HG02588 (cell line): ENCODE measurements at regions not wholly inside any gene's neighbourhood (a gene's known extent, or its start where the extent isn't known, plus 50 kb on each side); places are given as distances from the start of the nearest gene placed in this dataset.
"Not testable (repeated sequence)": the region's sequence is repeated elsewhere in the genome, so short reads cannot be mapped to it uniquely, and the experiment has no call there.

Experiments
- ATAC-seq: cut with Tn5 transposase; IDR thresholded peaks from one replicate; pipeline ENCODE4 v1.9.1; 2021; ENCODE audit warnings: mild to moderate bottlenecking, moderate library complexity; ENCODE audit not compliant: unreplicated experiment

- no peak for ATAC-seq
Observed at GRCh38 chr7:119748991-119749390, 524.0 kb upstream of the KCND2 start.

- no peak for ATAC-seq
Observed at GRCh38 chr7:119756687-119757086, 516.3 kb upstream of the KCND2 start.

- no peak for ATAC-seq
Observed at GRCh38 chr7:119758254-119758653, 514.7 kb upstream of the KCND2 start.

GRCh38 chr7:119761776-119762175 lies 511.2 kb upstream of the KCND2 start:
- ATAC-seq, result no peak

GRCh38 chr7:119782286-119782685 lies 490.7 kb upstream of the KCND2 start:
- no peak for ATAC-seq

- no peak for ATAC-seq
Observed at GRCh38 chr7:119783799-119784198, 489.2 kb upstream of the KCND2 start.

DNA sequence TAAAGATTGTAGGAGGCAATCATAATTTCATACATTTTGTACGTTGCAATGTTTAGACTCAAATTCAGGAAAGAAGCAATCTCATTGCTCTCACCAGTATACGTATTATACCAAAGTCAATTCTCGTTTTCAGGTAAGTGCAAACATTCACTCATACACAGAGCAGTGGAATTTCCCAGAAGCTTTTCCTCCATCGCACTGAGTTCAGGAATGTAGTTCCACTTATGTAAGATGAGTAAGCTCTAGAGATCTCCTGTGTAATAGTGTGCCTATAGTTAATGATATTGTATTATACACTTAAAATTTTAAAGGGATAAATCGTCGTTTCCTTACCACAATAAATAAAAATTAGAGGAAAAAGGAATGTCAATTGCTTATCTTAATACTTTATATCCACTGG lies 470.8 kb upstream of the KCND2 start:
- no peak for ATAC-seq

DNA sequence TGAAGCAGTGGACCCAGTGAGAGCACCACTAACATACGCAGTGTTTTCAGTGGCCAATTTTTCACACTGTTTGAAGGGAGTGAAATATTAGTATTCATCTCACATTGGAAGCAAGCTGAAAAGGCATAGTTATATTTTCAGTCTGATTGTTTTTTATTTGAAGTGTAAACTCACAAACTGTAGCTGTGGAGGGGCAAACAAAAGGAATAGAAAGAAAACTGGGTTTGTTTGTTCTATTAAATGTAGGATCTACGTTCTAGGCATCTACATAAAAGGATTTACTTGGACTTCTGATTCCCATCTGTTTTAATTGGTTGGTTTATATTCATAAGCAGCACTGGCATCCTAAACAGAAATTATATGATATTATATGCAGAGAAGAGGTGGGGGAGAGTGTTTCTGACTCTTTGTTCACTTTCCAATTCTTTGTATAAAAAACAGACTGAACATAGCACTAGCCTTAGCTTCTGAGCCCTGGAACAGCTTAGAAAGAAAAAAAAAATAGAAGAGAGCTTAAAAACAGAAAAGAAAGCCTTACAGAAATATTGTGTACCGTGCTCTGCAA lies 447.8 kb upstream of the KCND2 start:
- ATAC-seq, result no peak

GRCh38 chr7:119826547-119826946 lies 446.4 kb upstream of the KCND2 start:
- ATAC-seq, result no peak

GRCh38 chr7:119838444-119838843 lies 434.5 kb upstream of the KCND2 start:
- no peak for ATAC-seq

GRCh38 chr7:119842337-119842736 lies 430.6 kb upstream of the KCND2 start:
- no peak for ATAC-seq

DNA sequence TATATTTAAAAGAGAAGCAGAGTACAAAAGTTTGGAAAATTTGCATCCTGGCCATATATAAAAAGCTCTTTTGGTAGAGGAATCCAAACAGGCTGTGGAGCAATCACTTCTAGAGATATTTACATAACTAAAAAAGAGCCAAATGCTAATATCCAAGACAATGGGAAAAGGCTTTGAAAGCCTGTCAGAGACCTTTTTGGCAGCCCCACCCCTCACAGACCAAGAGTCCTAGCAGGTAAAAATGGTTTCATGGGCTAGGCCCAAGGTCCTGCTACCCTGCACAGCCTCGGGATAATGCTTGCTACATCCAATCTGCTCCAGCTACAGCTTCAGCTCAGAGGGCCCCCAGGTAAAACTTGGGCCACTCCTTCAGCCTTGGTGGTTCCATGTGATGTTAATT lies 430.2 kb upstream of the KCND2 start:
- no peak for ATAC-seq

DNA sequence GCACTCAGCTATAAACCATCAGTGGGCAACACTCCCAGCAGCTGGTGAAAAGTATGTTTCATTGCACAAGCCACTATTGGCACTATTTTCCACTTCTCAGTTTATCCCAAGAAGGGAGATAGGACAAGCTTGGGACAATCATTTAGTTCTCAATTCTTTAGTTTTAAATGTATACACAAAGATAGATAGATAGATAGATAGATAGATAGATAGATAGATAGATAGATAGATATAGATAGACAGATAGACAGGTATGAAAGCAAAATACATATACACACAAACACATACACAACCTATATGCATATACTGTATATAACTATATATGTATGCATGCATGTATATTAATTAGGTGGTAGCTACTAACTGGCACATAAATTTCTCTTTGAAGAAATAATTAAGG lies 411.6 kb upstream of the KCND2 start:
- no peak for ATAC-seq

GRCh38 chr7:119868387-119868786 lies 404.6 kb upstream of the KCND2 start:
- no peak for ATAC-seq

- no peak for ATAC-seq
Observed at GRCh38 chr7:119879835-119880234, 393.1 kb upstream of the KCND2 start.

- no peak for ATAC-seq
Observed at GRCh38 chr7:119886007-119886406, 387.0 kb upstream of the KCND2 start.

DNA sequence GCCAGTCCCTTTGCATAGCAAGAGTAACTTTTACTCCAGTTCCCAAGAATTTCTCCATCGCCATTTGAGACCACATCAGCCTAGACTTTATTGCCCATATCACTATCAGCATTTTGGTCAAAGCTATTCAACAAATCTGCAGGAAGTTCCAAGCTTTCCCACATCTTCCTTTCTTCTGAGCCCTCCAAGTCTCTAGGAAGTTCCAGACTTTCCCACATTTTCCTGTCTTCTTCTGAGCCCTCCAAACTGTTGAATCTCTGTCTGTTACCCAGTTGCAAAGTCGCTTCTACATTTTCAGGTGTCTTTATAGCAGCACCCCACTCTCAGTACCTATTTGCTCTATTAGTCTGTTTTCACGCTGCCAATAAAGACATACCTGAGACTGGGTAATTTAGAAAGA lies 386.4 kb upstream of the KCND2 start:
- not testable (repeated sequence) for ATAC-seq

GRCh38 chr7:119888251-119888650 lies 384.7 kb upstream of the KCND2 start:
- no peak for ATAC-seq

GRCh38 chr7:119890631-119891030 lies 382.3 kb upstream of the KCND2 start:
- ATAC-seq, result no peak

DNA sequence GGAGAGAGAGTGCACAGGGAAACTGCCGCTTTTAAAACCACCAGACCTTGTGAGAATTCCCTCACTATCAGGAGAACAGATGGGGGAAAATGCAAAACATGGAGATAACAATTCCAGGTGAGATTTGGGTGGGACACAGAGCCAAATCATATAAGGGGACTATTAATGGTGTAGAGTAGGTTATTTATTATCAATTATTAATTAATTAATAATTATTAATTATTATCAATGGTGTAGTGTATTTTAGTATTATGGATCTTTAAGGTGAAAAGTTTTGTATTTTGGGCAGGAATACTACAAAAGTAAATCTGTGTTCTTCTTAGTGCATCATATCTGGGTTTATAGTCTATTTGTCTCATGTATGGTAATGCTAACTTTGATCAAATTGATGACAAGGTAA lies 377.7 kb upstream of the KCND2 start:
- no peak for ATAC-seq

GRCh38 chr7:119896386-119896785 lies 376.6 kb upstream of the KCND2 start:
- no peak for ATAC-seq

DNA sequence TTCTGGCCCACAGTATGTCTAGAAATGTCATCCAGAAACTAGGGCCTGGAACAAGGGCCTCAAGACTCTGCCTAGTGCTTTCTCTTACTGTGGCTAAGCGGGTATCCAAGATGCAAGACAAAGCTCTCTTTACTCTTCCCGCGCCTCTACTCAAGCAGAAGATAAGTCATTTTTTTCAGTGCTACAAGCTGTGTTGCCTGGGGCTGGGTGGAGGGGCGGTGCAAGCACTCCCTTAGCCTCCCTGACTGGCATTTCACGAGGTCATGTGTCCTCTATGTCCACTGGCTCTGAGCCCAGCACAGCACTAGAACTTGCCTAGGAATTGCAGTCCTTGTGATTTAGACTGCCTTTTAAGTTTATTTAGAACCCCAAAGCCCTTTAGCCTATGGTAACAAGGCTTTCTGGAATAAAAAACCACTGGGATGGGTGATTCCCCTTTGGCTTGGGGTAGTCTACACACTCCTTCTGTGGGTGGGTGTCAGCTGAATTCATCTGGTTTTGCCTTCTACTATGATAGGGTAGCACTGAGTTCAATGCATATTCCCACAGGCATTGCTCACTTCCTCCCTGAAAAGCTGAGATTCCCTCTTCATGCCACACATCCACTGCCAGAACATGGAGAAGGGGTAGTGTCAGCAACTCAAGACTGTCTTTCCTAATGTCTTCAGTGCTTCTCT lies 371.8 kb upstream of the KCND2 start:
- no peak for ATAC-seq

GRCh38 chr7:119903085-119903484 lies 369.9 kb upstream of the KCND2 start:
- ATAC-seq, result no peak
